ENCODE measurements at regions not wholly inside any gene's neighbourhood (a gene's known extent, or its start where the extent isn't known, plus 50 kb on each side); places are given as distances from the start of the nearest gene placed in this dataset.

DNA sequence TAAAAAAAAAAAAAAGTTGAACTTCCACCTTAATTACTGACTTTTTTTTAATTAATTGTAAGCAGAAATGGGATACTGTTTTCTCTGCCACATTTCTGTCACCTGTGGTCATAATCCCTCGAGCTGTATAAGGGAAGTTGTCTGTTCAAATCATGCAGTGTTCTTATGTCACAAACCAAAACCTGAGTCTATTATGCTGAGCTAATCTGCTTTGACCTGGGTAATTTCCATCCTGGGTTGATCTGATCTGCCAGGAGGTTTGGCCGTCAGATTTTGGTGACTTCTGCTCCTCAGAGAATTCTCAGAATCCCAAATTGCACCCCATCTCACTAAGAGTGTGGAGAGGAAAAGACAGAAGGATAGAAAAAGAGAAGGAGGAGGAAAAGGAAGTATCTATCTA, 683.1 kb downstream of the KCTD8 start:
- H3K9ac ChIP-seq (ENCODE audit: insufficient read depth, low read depth, low read length), result no peak overlapping the region
- ATAC-seq (no peak), FAIRE-seq (no peak), DNase-seq (ENCODE audit: low spot score) (no peak)
- intact Hi-C loops (cut with micrococcal nuclease; ENCODE audit: unreplicated experiment) (no loop called here), in situ Hi-C loops (cut with HindIII; ENCODE audit: extremely low pct_ligation_motif_present, low pct_unique_long_range_greater_than_20kb) (no loop called here)
- no peaks in the 10 kb centered on the region for H4K20me1 ChIP-seq (ENCODE audit: insufficient read depth, low read length)
- TF ChIP-seq YY1 (IDR thresholded peaks at IDR 0.05; ENCODE audit: insufficient read depth, insufficient replicate concordance, low read depth, low read length) (no peak), EHMT2 (IDR thresholded peaks at IDR 0.05; ENCODE audit: borderline replicate concordance, low read depth, low read length) (no peak), MZF1 (CRISPR knock-in tag; IDR thresholded peaks at IDR 0.05; ENCODE audit: borderline replicate concordance) (no peak), CAMTA2 (CRISPR knock-in tag; IDR thresholded peaks at IDR 0.05; ENCODE audit: borderline replicate concordance) (no peak), TRIM24 (CRISPR knock-in tag; IDR thresholded peaks at IDR 0.05) (no peak), KAT7 (CRISPR knock-in tag; IDR thresholded peaks at IDR 0.05; ENCODE audit: borderline replicate concordance) (no peak), GATAD1 (CRISPR knock-in tag; IDR thresholded peaks at IDR 0.05) (no peak), ZNF619 (CRISPR knock-in tag; IDR thresholded peaks at IDR 0.05) (no peak), CHD2 (IDR thresholded peaks at IDR 0.05; ENCODE audit: low read depth, low read length) (no peak), RFX3 (CRISPR knock-in tag; IDR thresholded peaks at IDR 0.05) (no peak), ZSCAN9 (CRISPR knock-in tag; IDR thresholded peaks at IDR 0.05; ENCODE audit: borderline replicate concordance) (no peak)
- TF ChIP-seq, protein P1, sequence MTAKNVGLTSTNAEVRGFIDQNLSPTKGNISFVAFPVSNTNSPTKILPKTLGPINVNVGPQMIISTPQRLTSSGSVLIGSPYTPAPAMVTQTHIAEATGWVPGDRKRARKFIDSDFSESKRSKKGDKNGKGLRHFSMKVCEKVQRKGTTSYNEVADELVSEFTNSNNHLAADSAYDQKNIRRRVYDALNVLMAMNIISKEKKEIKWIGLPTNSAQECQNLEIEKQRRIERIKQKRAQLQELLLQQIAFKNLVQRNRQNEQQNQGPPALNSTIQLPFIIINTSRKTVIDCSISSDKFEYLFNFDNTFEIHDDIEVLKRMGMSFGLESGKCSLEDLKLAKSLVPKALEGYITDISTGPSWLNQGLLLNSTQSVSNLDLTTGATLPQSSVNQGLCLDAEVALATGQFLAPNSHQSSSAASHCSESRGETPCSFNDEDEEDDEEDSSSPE (CRISPR knock-in tag; IDR thresholded peaks at IDR 0.05), result no peak
- TF ChIP-seq, protein P2, sequence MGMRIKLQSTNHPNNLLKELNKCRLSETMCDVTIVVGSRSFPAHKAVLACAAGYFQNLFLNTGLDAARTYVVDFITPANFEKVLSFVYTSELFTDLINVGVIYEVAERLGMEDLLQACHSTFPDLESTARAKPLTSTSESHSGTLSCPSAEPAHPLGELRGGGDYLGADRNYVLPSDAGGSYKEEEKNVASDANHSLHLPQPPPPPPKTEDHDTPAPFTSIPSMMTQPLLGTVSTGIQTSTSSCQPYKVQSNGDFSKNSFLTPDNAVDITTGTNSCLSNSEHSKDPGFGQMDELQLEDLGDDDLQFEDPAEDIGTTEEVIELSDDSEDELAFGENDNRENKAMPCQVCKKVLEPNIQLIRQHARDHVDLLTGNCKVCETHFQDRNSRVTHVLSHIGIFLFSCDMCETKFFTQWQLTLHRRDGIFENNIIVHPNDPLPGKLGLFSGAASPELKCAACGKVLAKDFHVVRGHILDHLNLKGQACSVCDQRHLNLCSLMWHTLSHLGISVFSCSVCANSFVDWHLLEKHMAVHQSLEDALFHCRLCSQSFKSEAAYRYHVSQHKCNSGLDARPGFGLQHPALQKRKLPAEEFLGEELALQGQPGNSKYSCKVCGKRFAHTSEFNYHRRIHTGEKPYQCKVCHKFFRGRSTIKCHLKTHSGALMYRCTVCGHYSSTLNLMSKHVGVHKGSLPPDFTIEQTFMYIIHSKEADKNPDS (CRISPR knock-in tag; IDR thresholded peaks at IDR 0.05), result no peak
- TF ChIP-seq, protein P3, sequence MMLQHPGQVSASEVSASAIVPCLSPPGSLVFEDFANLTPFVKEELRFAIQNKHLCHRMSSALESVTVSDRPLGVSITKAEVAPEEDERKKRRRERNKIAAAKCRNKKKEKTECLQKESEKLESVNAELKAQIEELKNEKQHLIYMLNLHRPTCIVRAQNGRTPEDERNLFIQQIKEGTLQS (CRISPR knock-in tag; IDR thresholded peaks at IDR 0.05), result no peak
- no peak overlapping the region for H3K4me2 ChIP-seq (ENCODE audit: low read depth, low read length)
- no peaks in the 10 kb centered on the region; a peak in 1 of 5 replicates for H3K27me3 ChIP-seq (ENCODE audit: control insufficient read depth in 1 of 2, insufficient read depth in 2 of 2, low read length in 2 of 2)
- peaks cover 23% of the 10 kb centered on the region for H3K9me3 ChIP-seq (ENCODE audit: low read length)
- no peaks in the 10 kb centered on the region for H3K4me1 ChIP-seq (ENCODE audit: insufficient read depth, low read length)
- H3K36me3 ChIP-seq (replicated peaks in 1 of 2; ENCODE audit: control insufficient read depth in 1 of 2, insufficient read depth in 2 of 2, low read length in 2 of 2), result no peaks in the 10 kb centered on the region
- no TSS peak for BruUV-seq (replicated peaks)
- WGBS (ENCODE audit: low lambda C conversion rate), result 24% methylated on average over 2 of the region's 2 CpGs
- H3K79me2 ChIP-seq (ENCODE audit: insufficient read depth, low read length), result no peaks in the 10 kb centered on the region
- H3K27ac ChIP-seq (ENCODE audit: extremely low read length, insufficient read depth, low read length), result no peak overlapping the region
- ChIA-PET POLR2A (no interaction called here), CTCF (ENCODE audit: low intra/inter-chr PET ratio, low total read pairs) (no interaction called here)
- H3K4me3 ChIP-seq (replicated peaks in 1 of 3; ENCODE audit: insufficient read depth in 1 of 3, low read depth in 2 of 3, low read length in 3 of 3), result no peak overlapping the region
- no peak overlapping the region for H2AFZ ChIP-seq (ENCODE audit: low read length)

Measured in HepG2 (cell line).